Tibial nerve (tissue), 4 donors: ENCODE measurements at regions not wholly inside any gene's neighbourhood (a gene's known extent, or its start where the extent isn't known, plus 50 kb on each side); places are given as distances from the start of the nearest gene placed in this dataset.

ENCODE experiments used
- DNase-seq, 2 donors: peaks; one replicate each; pipeline ENCODE4 v3.0.0-alpha.2; 2019; ENCODE audit warnings: low spot score in 2 of 2
- H3K27ac ChIP-seq, 4 donors: fragments of 200-600 bp; sonication (generic) in 3 of 4; one replicate each; pipeline ENCODE4 v1.5.1; 2017 to 2019; ENCODE audit warnings: mild to moderate bottlenecking in 1 of 4
- H3K27me3 ChIP-seq, 2 donors: fragments of 200-600 bp; sonication (generic) in 1 of 2; one replicate each; pipeline versions ENCODE4 v1.5.1 to v1.6.0; 2017 to 2019
- H3K36me3 ChIP-seq, 3 donors: fragments of 200-600 bp; sonication (generic); one replicate each; pipeline ENCODE4 v1.5.1; 2018 to 2019
- H3K4me1 ChIP-seq, 4 donors: fragments of 200-600 bp; sonication (generic) in 3 of 4; one replicate each; pipeline ENCODE4 v1.5.1; 2017 to 2019
- H3K4me3 ChIP-seq, 4 donors: fragments of 200-600 bp; sonication (generic) in 3 of 4; one replicate each; pipeline ENCODE4 v1.5.1; 2017 to 2019; ENCODE audit warnings: mild to moderate bottlenecking in 1 of 4, moderate library complexity in 1 of 4
- H3K9me3 ChIP-seq, 4 donors: fragments of 200-600 bp; sonication (generic) in 3 of 4; one replicate each; pipeline ENCODE4 v1.5.1; 2017 to 2019
- EP300 ChIP-seq, 2 donors: sonication (generic); formaldehyde crosslinking; IDR thresholded peaks; one replicate each; pipeline ENCODE4 v1.6.1; 2017; ENCODE audit warnings: antibody characterized with exemption in 2 of 2, mild to moderate bottlenecking in 1 of 2
- POLR2A ChIP-seq, 2 donors: fragments of 450-650 bp; IDR thresholded peaks; one replicate each; pipeline ENCODE4 v1.6.1; 2017; ENCODE audit warnings: antibody characterized with exemption in 2 of 2, mild to moderate bottlenecking in 2 of 2, moderate library complexity in 2 of 2
- WGBS, 2 donors: methylation state at CpG; one replicate each; pipeline ENCODE4 v1.1.5; 2018; 5-methylcytosine and 5-hydroxymethylcytosine counted together
- TF ChIP-seq, protein P1 (sequence below), 5 experiments: fragments of 200-600 bp in 3 of 5; fragments of 450-650 bp in 2 of 5; sonication (generic) in 3 of 5; IDR thresholded peaks; one replicate each; pipeline ENCODE4 v1.5.1; 2016 to 2019; ENCODE audit warnings: antibody characterized with exemption in 5 of 5, mild to moderate bottlenecking in 3 of 5, moderate library complexity in 2 of 5

- Histone ChIP-seq H3K36me3 (no peaks in the 10 kb centered on the region), H3K27ac (peak overlapping the region in 2 of 4 donors; percentile 64 to 71), H3K4me3 (no peak overlapping the region), H3K4me1 (peaks cover 0 to 40% (median 5%) of the 10 kb centered on the region in 4 donors), H3K27me3 (no peaks in the 10 kb centered on the region), H3K9me3 (no peaks in the 10 kb centered on the region)
- DNase-seq: no peak
- TF ChIP-seq, protein P1, sequence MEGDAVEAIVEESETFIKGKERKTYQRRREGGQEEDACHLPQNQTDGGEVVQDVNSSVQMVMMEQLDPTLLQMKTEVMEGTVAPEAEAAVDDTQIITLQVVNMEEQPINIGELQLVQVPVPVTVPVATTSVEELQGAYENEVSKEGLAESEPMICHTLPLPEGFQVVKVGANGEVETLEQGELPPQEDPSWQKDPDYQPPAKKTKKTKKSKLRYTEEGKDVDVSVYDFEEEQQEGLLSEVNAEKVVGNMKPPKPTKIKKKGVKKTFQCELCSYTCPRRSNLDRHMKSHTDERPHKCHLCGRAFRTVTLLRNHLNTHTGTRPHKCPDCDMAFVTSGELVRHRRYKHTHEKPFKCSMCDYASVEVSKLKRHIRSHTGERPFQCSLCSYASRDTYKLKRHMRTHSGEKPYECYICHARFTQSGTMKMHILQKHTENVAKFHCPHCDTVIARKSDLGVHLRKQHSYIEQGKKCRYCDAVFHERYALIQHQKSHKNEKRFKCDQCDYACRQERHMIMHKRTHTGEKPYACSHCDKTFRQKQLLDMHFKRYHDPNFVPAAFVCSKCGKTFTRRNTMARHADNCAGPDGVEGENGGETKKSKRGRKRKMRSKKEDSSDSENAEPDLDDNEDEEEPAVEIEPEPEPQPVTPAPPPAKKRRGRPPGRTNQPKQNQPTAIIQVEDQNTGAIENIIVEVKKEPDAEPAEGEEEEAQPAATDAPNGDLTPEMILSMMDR (IDR thresholded peaks at IDR 0.05): no peak
- TF ChIP-seq POLR2A (IDR thresholded peaks at IDR 0.05): no peak
- WGBS, 2 donors: 39 to 42% methylated on average over 7 of the region's 7 CpGs
Measured at GRCh38 chr3:188979248-188979647, 192.5 kb upstream of the TPRG1 start.

DNA sequence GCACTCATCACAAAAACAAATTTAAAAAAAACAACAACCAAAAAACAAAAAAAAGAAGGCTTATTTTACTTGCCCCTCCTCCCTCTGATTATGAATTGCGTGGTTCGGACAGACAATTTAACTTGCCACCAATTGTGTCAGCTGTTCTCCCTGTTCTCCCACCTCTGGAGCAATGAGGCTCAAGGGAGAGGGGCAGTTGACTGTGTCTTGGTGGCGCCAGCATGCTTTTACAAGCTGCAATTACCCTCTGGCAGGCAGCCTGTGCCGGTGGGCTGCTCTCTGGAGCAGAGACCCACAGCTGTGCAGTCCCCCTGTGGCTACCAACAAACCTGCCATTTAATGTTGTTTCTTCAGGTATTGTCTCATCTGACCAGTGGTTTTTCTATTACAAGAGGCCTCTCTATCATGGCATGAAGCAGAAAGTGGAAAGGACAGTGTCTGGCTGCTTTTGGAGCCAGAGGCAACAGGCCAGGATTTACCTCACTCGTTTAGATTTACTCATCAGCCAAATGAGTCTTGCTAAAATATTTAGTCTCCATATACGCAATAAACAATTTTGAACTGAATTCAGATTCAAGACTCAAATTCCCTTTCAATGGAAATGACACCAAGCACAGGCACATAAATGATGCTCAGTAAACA lies 192.0 kb upstream of the TPRG1 start:
- DNase-seq: no peak
- 54 to 64% methylated on average over 6 of the region's 6 CpGs for WGBS, 2 donors
- Histone ChIP-seq H3K9me3 (no peaks in the 10 kb centered on the region), H3K4me3 (no peak overlapping the region), H3K4me1 (peaks cover 0 to 34% (median 2%) of the 10 kb centered on the region in 4 donors), H3K36me3 (no peaks in the 10 kb centered on the region), H3K27ac (peak overlapping the region in 2 of 4 donors; percentile 64 to 71), H3K27me3 (no peaks in the 10 kb centered on the region)
- TF ChIP-seq EP300 (IDR thresholded peaks at IDR 0.05): no peak

- Histone ChIP-seq H3K27me3 (no peaks in the 10 kb centered on the region), H3K27ac (no peak overlapping the region), H3K4me1 (no peaks in the 10 kb centered on the region), H3K4me3 (no peak overlapping the region), H3K36me3 (no peaks in the 10 kb centered on the region), H3K9me3 (peaks cover 0 to 4% (median 2%) of the 10 kb centered on the region in 4 donors)
- TF ChIP-seq EP300 (IDR thresholded peaks at IDR 0.05) (no peak), POLR2A (IDR thresholded peaks at IDR 0.05) (no peak)
- TF ChIP-seq, protein P1 (IDR thresholded peaks at IDR 0.05): no peak
- 58 to 67% methylated on average over 4 of the region's 4 CpGs for WGBS, 2 donors
- no peak for DNase-seq
Measured at GRCh38 chr3:188993181-188993580, 178.6 kb upstream of the TPRG1 start.

DNA sequence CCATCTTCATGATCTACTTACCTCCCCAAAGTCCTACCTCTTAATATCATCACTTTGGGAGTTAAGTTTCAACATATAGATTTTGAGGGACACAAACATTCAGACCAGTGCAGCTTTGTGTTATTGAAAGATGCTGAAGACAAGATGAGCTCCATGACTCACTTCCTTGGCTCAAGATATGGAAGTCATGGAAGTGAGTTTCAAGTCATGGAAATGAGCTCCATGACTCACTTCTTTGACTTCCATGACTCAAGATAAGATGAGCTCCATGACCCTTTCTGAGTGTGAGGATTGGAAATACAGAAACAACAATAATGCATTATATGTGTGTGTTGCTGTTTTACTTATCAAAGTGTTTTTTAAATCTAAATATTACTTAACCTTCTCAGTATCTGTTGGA lies 170.2 kb upstream of the TPRG1 start:
- Histone ChIP-seq H3K27ac (no peak overlapping the region), H3K4me1 (no peaks in the 10 kb centered on the region), H3K27me3 (no peaks in the 10 kb centered on the region), H3K36me3 (peaks cover 0 to 7% (median 0%) of the 10 kb centered on the region in 3 donors), H3K4me3 (no peak overlapping the region), H3K9me3 (peaks cover 0 to 3% (median 0%) of the 10 kb centered on the region in 4 donors)
- no peak for DNase-seq
- no peak for TF ChIP-seq EP300 (IDR thresholded peaks at IDR 0.05)
- TF ChIP-seq, protein P1 (IDR thresholded peaks at IDR 0.05): no peak
- TF ChIP-seq POLR2A (IDR thresholded peaks at IDR 0.05): no peak

DNA sequence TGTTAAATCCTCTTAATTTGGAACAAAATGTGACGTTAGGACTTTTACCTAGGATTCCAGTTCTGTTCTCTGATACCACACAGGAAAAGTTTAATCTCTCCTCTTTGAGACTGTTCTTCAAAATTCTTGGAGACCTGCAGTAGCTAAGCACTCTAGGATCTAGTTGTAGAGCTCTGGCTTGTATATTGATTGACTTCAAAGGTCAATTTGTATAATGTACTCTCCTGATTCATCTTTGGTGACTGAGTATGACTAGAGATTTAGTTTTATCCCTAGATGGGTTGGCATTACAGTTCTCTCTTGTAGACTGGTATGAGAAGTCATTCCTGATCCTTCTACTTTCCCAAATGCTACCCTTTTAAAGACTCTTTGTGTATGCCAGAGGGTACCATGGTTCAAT lies 168.4 kb upstream of the TPRG1 start:
- no peak overlapping the region for H3K4me3 ChIP-seq
- H3K36me3 ChIP-seq: peaks cover 0 to 7% (median 0%) of the 10 kb centered on the region in 3 donors
- no peak for DNase-seq
- peaks cover 0 to 6% (median 0%) of the 10 kb centered on the region in 4 donors for H3K9me3 ChIP-seq
- no peaks in the 10 kb centered on the region for H3K27me3 ChIP-seq
- H3K4me1 ChIP-seq: no peaks in the 10 kb centered on the region
- 91 to 94% methylated on average over 1 of the region's 1 CpG for WGBS, 2 donors
- TF ChIP-seq, protein P1 (IDR thresholded peaks at IDR 0.05): no peak
- no peak overlapping the region for H3K27ac ChIP-seq
